Stimulated activated CD4-positive, alpha-beta T cell treated with anti-CD3 and anti-CD28 coated beads, Interleukin-4, amount 100 ng/mL, for 24 hours (primary cell): ENCODE measurements at regions not wholly inside any gene's neighbourhood (a gene's known extent, or its start where the extent isn't known, plus 50 kb on each side); places are given as distances from the start of the nearest gene placed in this dataset.
"Not testable (repeated sequence)": the region's sequence is repeated elsewhere in the genome, so short reads cannot be mapped to it uniquely, and the experiment has no call there.

Source experiments
- DNase-seq: peaks from one replicate; pipeline ENCODE4 v3.0.0-alpha.2; 2020

DNA sequence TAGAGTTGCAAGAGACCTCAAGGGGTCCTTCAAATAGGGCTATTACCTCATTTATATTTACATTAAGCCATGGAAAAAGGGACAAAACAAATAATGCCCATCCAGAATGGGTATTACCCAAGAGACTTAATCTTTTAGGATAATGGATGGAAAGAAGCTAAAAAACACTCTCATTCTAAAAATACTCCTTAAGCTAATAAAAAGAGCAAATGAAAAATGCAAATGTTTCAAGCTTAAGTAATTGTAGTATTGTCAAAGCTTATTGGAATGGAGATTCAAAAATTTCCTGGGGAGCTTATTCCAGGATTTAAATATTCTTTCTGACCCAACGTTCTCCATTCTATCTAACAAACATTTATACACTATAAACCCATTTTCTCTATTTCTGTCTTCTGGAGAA, 107.8 kb upstream of the SPIN4 start:
- DNase-seq: no peak

- no peak for DNase-seq
Measured at GRCh38 chrX:63453571-63453970, 102.4 kb upstream of the SPIN4 start.

- no peak for DNase-seq
Measured at GRCh38 chrX:63441717-63442116, 90.6 kb upstream of the SPIN4 start.

- DNase-seq: no peak
Measured at GRCh38 chrX:63439580-63439979, 88.4 kb upstream of the SPIN4 start.

DNA sequence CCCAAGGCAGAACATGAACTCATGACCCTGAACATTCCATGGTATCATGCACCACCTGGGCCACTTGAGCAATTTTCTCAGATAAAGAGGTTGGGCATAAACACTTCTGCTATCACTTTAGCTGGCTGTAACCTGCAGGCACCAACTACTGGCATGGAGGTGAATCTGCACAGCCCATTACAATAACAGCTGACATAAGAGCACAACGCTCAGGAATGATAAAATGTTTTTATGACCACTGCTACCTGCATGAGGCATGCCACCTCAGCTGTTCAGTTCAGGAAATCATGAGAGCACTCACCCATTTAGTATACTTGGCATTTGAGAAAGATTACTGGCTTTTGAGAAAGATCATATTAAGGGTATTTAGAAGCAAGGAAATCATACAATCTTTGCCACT, 85.7 kb upstream of the SPIN4 start:
- no peak for DNase-seq

DNA sequence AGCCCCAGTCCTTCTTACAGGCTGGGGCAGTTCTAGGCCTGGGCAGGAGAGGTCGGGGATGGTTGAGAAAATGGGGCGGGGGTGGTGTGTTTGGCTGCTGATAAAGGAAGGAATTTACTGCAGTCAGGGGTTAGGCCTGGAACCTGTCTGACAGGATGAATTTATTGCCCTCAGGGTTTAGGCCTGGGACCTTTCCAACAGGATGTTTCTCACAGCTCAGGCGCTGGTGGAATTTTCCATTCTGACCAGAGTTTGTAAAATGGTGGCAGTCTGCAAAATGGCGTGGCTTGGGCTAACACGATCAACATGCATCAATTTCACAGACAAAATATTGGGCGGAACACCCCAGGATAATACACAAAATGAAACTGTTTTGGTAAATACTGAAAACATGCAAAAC, 83.5 kb upstream of the SPIN4 start:
- DNase-seq: no peak

- no peak for DNase-seq
Measured at GRCh38 chrX:63434206-63434605, 83.1 kb upstream of the SPIN4 start.

- no peak for DNase-seq
Measured at GRCh38 chrX:63430026-63430425, 78.9 kb upstream of the SPIN4 start.

GRCh38 chrX:63428348-63428747, 77.2 kb upstream of the SPIN4 start:
- no peak for DNase-seq

- no peak for DNase-seq
Measured at GRCh38 chrX:63426519-63426918, 75.4 kb upstream of the SPIN4 start.

DNA sequence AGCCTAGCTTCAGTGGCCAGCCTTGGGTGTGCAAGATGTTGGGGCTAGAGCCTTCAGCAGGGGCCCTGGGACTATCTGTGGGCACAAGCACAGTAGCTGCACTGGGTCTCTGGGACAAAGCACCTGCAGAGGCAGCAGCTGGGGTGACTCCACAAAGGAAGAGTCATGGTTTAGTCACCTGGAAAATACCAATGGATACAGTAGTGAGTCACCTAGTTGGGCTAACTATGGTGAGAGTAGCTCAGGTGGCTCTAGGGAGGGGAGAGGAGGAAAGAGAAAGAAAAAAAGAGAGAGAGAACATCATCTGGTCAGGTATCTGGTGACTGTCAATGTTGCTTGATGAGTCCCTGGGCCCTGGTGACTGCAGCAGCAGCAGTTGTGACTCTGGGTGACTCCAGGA, 72.9 kb upstream of the SPIN4 start:
- DNase-seq: no peak

GRCh38 chrX:63421411-63421810, 70.3 kb upstream of the SPIN4 start:
- no peak for DNase-seq

DNA sequence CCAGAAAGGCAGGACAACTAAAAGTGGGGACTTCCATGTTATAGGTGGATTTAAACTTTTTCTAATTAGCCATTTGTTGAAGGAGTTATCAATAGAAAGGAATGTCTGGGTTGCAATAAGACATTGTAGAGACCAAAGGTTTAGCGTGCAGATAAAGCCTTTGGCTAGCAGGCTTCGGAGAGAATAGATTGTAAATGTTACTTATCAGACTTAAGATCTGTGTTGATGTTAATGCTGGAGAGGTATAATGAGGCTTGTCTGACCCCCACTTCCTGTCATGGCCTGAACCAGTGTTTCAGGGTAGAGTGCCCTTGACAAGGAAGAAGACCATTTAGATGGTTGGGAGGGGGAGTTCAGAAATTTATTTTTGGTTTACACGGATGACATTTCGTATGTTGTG, 67.1 kb upstream of the SPIN4 start:
- DNase-seq: no peak

- DNase-seq: no peak
Measured at GRCh38 chrX:63417649-63418048, 66.5 kb upstream of the SPIN4 start.

- DNase-seq: not testable (repeated sequence)
Measured at GRCh38 chrX:63409934-63410333, 58.8 kb upstream of the SPIN4 start.

- DNase-seq: no peak
Measured at GRCh38 chrX:63408050-63408449, 56.9 kb upstream of the SPIN4 start.

GRCh38 chrX:63404332-63404731, 53.2 kb upstream of the SPIN4 start:
- no peak for DNase-seq

GRCh38 chrX:63402106-63402505, 51.0 kb upstream of the SPIN4 start:
- no peak for DNase-seq
